T1000 (cell line): ENCODE measurements at regions not wholly inside any gene's neighbourhood (a gene's known extent, or its start where the extent isn't known, plus 50 kb on each side); places are given as distances from the start of the nearest gene placed in this dataset.
"Not testable (repeated sequence)": the region's sequence is repeated elsewhere in the genome, so short reads cannot be mapped to it uniquely, and the experiment has no call there.

Experiments used
- DNase-seq: peaks from one replicate; lab custom pipeline; 2025; ENCODE audit warnings: mixed read lengths; lab: John Stamatoyannopoulos, UW

DNA sequence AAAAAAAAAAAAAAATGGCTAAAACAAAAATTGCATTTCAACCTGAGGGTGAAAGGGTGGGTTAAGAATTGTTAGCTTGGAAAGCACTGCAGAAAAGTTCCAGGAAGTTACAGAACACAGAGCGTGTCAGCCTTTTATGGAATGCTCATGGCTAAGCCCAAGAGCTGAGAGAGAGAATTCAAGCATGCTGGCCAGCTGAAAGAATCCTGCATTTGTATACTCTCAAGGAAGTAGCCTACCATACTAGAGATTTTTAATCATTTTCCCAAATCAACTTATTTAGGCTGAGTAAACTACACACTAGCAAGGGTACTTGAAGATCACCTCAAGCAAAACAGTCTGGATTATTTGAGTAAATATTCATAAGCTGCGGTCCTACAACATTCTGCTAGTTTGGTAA, 153.9 kb downstream of the KCNJ2 start:
- DNase-seq: no peak

- no peak for DNase-seq
Measured at GRCh38 chr17:70324031-70324430, 154.7 kb downstream of the KCNJ2 start.

GRCh38 chr17:70327279-70327678, 157.9 kb downstream of the KCNJ2 start:
- DNase-seq: no peak

DNA sequence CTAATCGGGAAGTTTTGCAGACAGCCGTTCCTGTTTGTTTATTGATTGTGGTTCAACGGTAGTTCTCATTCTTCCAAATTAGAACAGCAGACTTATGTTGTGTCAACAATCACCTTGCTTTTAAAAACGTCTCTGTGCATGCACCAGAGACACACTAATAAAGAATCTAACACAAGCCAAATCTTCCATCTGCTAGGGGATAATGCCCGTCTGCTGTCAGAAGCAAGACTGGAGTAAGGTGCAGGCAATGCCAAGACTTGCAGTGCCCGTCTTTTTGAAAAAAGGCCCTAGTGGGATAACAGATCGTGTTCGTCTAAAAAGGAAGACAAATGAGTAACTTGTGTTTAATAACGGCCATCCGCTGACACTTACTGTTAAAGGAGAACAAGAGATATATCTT, 158.4 kb downstream of the KCNJ2 start:
- no peak for DNase-seq

- no peak for DNase-seq
Measured at GRCh38 chr17:70329721-70330120, 160.4 kb downstream of the KCNJ2 start.

DNA sequence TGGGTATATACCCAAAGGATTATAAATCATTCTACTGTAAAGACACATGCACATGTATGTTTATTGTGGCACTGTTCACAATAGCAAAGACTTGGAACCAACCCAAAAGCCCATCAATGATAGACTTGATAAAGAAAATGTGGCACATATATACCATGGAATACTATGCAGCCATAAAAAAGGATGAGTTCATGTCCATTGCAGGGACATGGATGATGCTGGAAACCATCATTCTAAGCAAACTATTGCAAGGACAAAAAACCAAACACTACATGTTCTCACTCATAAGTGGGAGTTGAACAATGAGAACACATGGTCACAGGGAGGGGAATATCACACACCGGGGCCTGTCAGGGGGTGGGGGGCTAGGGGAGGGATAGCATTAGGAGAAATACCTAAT, 161.7 kb downstream of the KCNJ2 start:
- not testable (repeated sequence) for DNase-seq

- DNase-seq: no peak
Measured at GRCh38 chr17:70332356-70333210, 163.3 kb downstream of the KCNJ2 start.

DNA sequence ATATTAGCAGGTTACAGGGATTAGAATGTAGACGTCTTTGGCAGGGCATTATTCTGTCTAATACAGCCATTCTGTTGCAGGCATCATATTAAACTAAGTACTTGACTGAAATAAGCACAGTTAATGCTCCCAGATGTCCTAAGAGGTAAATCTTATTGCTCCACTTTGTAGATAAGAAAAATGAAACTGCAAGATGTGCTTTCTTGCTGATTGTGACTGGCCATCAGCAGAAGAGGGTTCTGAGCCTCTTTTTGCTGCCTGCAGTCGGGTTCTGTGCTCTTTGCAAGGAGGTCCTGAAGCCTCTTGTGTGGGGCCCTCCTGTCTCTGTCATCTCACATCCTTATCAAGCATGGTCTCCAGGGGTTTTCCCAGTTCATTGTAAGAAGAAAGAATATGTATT, 167.1 kb downstream of the KCNJ2 start:
- no peak for DNase-seq

GRCh38 chr17:70338946-70339354, 169.6 kb downstream of the KCNJ2 start:
- no peak for DNase-seq

GRCh38 chr17:70343114-70343513, 173.8 kb downstream of the KCNJ2 start:
- DNase-seq: no peak

DNA sequence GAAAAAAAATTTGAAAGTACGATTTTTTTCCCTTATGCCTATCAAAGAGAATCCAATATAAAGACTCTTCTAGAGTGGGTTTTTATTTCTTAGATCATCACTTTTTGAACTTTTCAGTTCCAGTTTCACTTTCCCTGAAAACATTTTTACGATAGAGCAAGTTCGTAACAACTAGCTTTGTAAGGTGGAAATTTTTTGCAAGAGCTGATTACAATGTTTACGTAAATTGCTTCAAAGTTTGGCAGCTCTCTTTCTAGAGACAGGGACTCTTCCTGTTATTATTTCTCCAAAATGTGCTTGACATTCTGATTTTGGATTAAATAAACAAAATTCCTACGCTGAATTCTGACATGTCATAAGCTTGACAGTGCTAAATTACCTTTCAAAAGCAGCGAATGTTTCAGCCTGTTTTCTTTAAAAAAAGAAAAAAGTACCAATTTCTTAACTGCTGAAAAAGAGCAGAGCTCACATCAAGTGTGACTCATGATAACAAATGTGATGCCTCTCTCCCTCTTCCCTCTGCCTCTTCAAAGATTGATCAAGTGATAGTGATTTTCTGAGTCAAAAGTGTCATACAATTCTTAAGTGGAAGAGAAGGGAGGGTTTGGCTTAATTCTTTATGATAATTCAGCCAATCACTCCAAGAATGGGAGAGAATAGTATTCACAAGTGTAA, 175.2 kb downstream of the KCNJ2 start:
- DNase-seq: no peak

GRCh38 chr17:70345061-70345460, 175.7 kb downstream of the KCNJ2 start:
- no peak for DNase-seq

GRCh38 chr17:70352834-70353233, 183.5 kb downstream of the KCNJ2 start:
- no peak for DNase-seq

DNA sequence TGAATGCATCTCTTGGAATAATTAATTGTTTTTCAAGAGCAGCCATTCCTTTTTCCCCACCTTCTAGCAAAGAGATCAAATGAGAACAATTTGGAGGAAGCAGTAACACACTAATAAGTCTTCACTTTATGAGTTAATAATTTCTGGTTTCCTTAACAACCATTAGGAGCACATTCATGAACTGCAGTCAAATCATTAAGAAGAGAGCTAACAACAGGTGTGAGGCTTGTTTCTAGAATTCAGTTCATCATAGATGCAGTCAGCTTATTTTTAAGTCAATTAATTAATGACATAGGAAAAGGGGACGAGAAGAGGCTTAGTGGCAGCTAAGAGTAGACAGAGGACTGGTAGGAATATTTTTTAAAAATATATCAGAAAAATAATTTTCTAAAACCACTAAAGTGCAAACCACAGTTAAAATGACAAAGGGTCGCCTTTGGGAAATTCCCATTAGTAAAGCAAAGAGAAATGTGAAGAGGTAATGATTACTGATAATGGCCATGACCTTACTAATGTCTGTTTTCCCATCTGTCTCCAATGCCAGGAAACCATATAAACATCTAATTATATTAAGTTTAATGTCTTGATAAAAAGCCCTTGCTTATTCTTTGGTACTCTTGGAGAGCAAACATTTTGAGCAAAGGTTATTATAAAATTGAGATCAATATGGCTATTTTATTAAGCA, 184.2 kb downstream of the KCNJ2 start:
- DNase-seq: no peak

- no peak for DNase-seq
Measured at GRCh38 chr17:70355185-70355584, 185.9 kb downstream of the KCNJ2 start.

- DNase-seq: no peak
Measured at GRCh38 chr17:70357190-70357589, 187.9 kb downstream of the KCNJ2 start.

GRCh38 chr17:70365091-70365583, 195.8 kb downstream of the KCNJ2 start:
- DNase-seq: no peak

- no peak for DNase-seq
Measured at GRCh38 chr17:70366386-70366785, 197.1 kb downstream of the KCNJ2 start.

- no peak for DNase-seq
Measured at GRCh38 chr17:70368011-70368410, 198.7 kb downstream of the KCNJ2 start.

GRCh38 chr17:70369391-70369790, 200.1 kb downstream of the KCNJ2 start:
- no peak for DNase-seq

GRCh38 chr17:70370816-70371215, 201.5 kb downstream of the KCNJ2 start:
- no peak for DNase-seq

DNA sequence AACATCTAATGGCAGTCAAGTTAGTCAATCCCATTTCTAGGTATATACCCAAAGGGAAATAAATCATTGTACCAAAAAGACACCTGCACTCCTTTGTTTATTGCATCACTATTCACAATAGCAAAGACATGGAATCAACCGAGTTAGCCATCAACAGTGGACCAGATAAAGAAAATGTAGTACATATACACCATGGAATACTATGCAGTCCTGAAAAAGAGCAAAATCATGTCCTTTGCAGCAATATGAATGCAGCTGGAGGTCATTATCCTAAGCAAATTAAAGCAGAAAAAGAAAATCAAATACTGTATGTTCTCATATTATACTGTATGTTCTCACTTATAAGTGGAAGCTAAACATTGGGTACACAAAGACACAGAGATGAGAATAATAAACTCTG, 204.0 kb downstream of the KCNJ2 start:
- no peak for DNase-seq

DNA sequence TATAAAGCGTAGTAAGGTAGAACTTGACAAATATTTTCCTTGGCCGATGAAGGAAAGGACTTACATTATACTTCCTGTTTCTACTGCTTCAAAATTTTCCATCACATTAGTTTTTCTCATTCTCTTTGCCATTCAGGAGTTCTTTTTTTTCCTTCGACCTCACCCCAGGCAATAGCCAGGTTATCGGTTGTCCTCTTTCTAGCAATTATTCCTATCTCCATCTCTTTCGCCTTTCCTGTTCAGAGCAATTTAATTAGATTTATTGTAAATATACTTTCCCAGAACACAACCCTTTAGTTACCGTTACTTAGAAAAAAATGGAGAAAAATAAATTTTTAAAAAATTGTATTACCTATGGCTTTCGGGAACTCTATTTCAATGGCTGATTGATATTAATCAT, 205.2 kb downstream of the KCNJ2 start:
- DNase-seq: no peak
